ENCODE measurements at regions not wholly inside any gene's neighbourhood (a gene's known extent, or its start where the extent isn't known, plus 50 kb on each side); places are given as distances from the start of the nearest gene placed in this dataset.

- H3K4me3 ChIP-seq (replicated peaks in 1 of 2; ENCODE audit: low read depth in 2 of 2, low read length in 2 of 2), result no peak overlapping the region
- TF ChIP-seq CTCF (IDR thresholded peaks at IDR 0.05; ENCODE audit: low read depth, low read length), result no peak
- no peak for DNase-seq (ENCODE audit: low read depth in 2 of 2)
Observed at GRCh38 chr13:39938596-39938995, 283.1 kb downstream of the COG6 start.

GRCh38 chr13:39941236-39941635, 285.8 kb downstream of the COG6 start:
- no peak for DNase-seq (ENCODE audit: low read depth in 2 of 2)
- TF ChIP-seq CTCF (IDR thresholded peaks at IDR 0.05; ENCODE audit: low read depth, low read length), result no peak
- no peak overlapping the region for H3K4me3 ChIP-seq (replicated peaks in 1 of 2; ENCODE audit: low read depth in 2 of 2, low read length in 2 of 2)

- peak in 1 of 2 donors; percentile 32 for DNase-seq (ENCODE audit: low read depth in 2 of 2)
- H3K4me3 ChIP-seq (replicated peaks in 1 of 2; ENCODE audit: low read depth in 2 of 2, low read length in 2 of 2), result no peak overlapping the region
- TF ChIP-seq CTCF (IDR thresholded peaks at IDR 0.05; ENCODE audit: low read depth, low read length), result no peak
Observed at GRCh38 chr13:39941911-39942551, 286.6 kb downstream of the COG6 start.

GRCh38 chr13:39942552-39943273, 287.3 kb downstream of the COG6 start:
- peak; percentile 87 to 93 for DNase-seq (ENCODE audit: low read depth in 2 of 2)
- peak; percentile 99 for TF ChIP-seq CTCF (IDR thresholded peaks at IDR 0.05; ENCODE audit: low read depth, low read length)
- no peak overlapping the region for H3K4me3 ChIP-seq (replicated peaks in 1 of 2; ENCODE audit: low read depth in 2 of 2, low read length in 2 of 2)

- H3K4me3 ChIP-seq (replicated peaks in 1 of 2; ENCODE audit: low read depth in 2 of 2, low read length in 2 of 2), result no peak overlapping the region
- no peak for DNase-seq (ENCODE audit: low read depth in 2 of 2)
- no peak for TF ChIP-seq CTCF (IDR thresholded peaks at IDR 0.05; ENCODE audit: low read depth, low read length)
Observed at GRCh38 chr13:39943711-39944110, 288.2 kb downstream of the COG6 start.

GRCh38 chr13:39945226-39945625, 289.8 kb downstream of the COG6 start:
- DNase-seq (ENCODE audit: low read depth in 2 of 2), result no peak
- H3K4me3 ChIP-seq (replicated peaks in 1 of 2; ENCODE audit: low read depth in 2 of 2, low read length in 2 of 2), result no peak overlapping the region
- no peak for TF ChIP-seq CTCF (IDR thresholded peaks at IDR 0.05; ENCODE audit: low read depth, low read length)

All from cardiac fibroblast (primary cell).